NCI-H345 treated with DMSO at 0.1 percent for 48 hours (cell line): ENCODE measurements at regions not wholly inside any gene's neighbourhood (a gene's known extent, or its start where the extent isn't known, plus 50 kb on each side); places are given as distances from the start of the nearest gene placed in this dataset.
"Not testable (repeated sequence)": the region's sequence is repeated elsewhere in the genome, so short reads cannot be mapped to it uniquely, and the experiment has no call there.

Experiments
- DNase-seq: peaks from one replicate; lab custom pipeline; 2025; ENCODE audit not compliant: unreplicated experiment; lab: John Stamatoyannopoulos, UW

- no peak for DNase-seq
Observed at GRCh38 chr5:152527358-152528052, 122.4 kb upstream of the NMUR2 start.

GRCh38 chr5:152529440-152529839 is 124.4 kb upstream of the NMUR2 start:
- DNase-seq = no peak

GRCh38 chr5:152532714-152533113 is 127.6 kb upstream of the NMUR2 start:
- DNase-seq = peak; percentile 68

- no peak for DNase-seq
Observed at GRCh38 chr5:152534641-152535040, 129.6 kb upstream of the NMUR2 start.

GRCh38 chr5:152542741-152543140 is 137.7 kb upstream of the NMUR2 start:
- no peak for DNase-seq

GRCh38 chr5:152546493-152546892 is 141.4 kb upstream of the NMUR2 start:
- no peak for DNase-seq

GRCh38 chr5:152547202-152547601 is 142.1 kb upstream of the NMUR2 start:
- no peak for DNase-seq

GRCh38 chr5:152549709-152550108 is 144.6 kb upstream of the NMUR2 start:
- no peak for DNase-seq

- DNase-seq = no peak
Observed at GRCh38 chr5:152551061-152551460, 146.0 kb upstream of the NMUR2 start.

GRCh38 chr5:152556784-152557183 is 151.7 kb upstream of the NMUR2 start:
- DNase-seq = peak; percentile 67

- DNase-seq = no peak
Observed at GRCh38 chr5:152560512-152561137, 155.5 kb upstream of the NMUR2 start.

- no peak for DNase-seq
Observed at GRCh38 chr5:152568016-152568415, 162.9 kb upstream of the NMUR2 start.

GRCh38 chr5:152572812-152573211 is 167.7 kb upstream of the NMUR2 start:
- no peak for DNase-seq

- DNase-seq = no peak
Observed at GRCh38 chr5:152584103-152584502, 179.0 kb upstream of the NMUR2 start.

- no peak for DNase-seq
Observed at GRCh38 chr5:152592416-152592815, 187.3 kb upstream of the NMUR2 start.

GRCh38 chr5:152593388-152593787 is 188.3 kb upstream of the NMUR2 start:
- no peak for DNase-seq

- DNase-seq = no peak
Observed at GRCh38 chr5:152595405-152595804, 190.3 kb upstream of the NMUR2 start.

- DNase-seq = no peak
Observed at GRCh38 chr5:152599096-152599495, 194.0 kb upstream of the NMUR2 start.

GRCh38 chr5:152601806-152602732 is 197.0 kb upstream of the NMUR2 start:
- no peak for DNase-seq

GRCh38 chr5:152606050-152606449 is 201.0 kb upstream of the NMUR2 start:
- DNase-seq = not testable (repeated sequence)

- DNase-seq = no peak
Observed at GRCh38 chr5:152606776-152607364, 201.8 kb upstream of the NMUR2 start.
